H1 (cell line): ENCODE measurements at regions not wholly inside any gene's neighbourhood (a gene's known extent, or its start where the extent isn't known, plus 50 kb on each side); places are given as distances from the start of the nearest gene placed in this dataset.

Experiments used
- CTCF ChIA-PET: fragments of 300-600 bp; sonication (Branson Sonifier 250); formaldehyde crosslinking; loops from one replicate; lab custom pipeline; 2021; ENCODE audit not compliant: partially characterized antibody; lab: Charles Lee
- POLR2A ChIA-PET: fragments of 300-600 bp; sonication (Branson Sonifier 250); formaldehyde crosslinking; loops from one replicate; lab custom pipeline; 2021; ENCODE audit warnings: inconsistent platforms; ENCODE audit not compliant: partially characterized antibody; lab: Charles Lee
- DNase-seq, 2 experiments: peaks; one replicate each; pipeline versions ENCODE4 v3.0.0 to v3.0.0-alpha.2; 2010 to 2022; ENCODE audit warnings: low spot score in 2 of 2, low read depth in 1 of 2, mixed read lengths in 1 of 2
- FAIRE-seq: peaks from 2 replicates; lab custom pipeline; 2011; peaks lifted over from hg19 to GRCh38; lab: Jason Lieb, UNC
- H2AFZ ChIP-seq: 2 replicates; pipeline ENCODE4 v1.8.1; 2012; ENCODE audit warnings: low read length, inconsistent platforms
- H2AK5ac ChIP-seq: 2 replicates; pipeline ENCODE4 v1.6.1; 2013; ENCODE audit warnings: low read depth, low read length
- H2BK120ac ChIP-seq: replicated peaks from 2 replicates; pipeline ENCODE3; 2013; ENCODE audit warnings: low read depth, low read length, inconsistent platforms
- H2BK12ac ChIP-seq: 2 replicates; pipeline ENCODE4 v1.6.1; 2013; ENCODE audit warnings: low read depth, low read length
- H2BK15ac ChIP-seq: 2 replicates; pipeline ENCODE4 v1.6.1; 2013; ENCODE audit warnings: low read length
- H2BK20ac ChIP-seq: 2 replicates; pipeline ENCODE4 v1.6.1; 2013; ENCODE audit warnings: low read length
- H2BK5ac ChIP-seq: 2 replicates; pipeline ENCODE4 v1.6.1; 2013; ENCODE audit warnings: low read depth, low read length
- H3K14ac ChIP-seq: 2 replicates; pipeline ENCODE4 v1.6.1; 2013; ENCODE audit warnings: inconsistent platforms; ENCODE audit not compliant: insufficient read length
- H3K18ac ChIP-seq: 2 replicates; pipeline ENCODE4 v1.6.1; 2013; ENCODE audit warnings: low read length; ENCODE audit errors: extremely low read depth
- H3K23ac ChIP-seq: 2 replicates; pipeline ENCODE4 v1.6.1; 2013; ENCODE audit warnings: inconsistent platforms; ENCODE audit not compliant: insufficient read length
- H3K23me2 ChIP-seq: 2 replicates; pipeline ENCODE4 v1.6.1; 2013; ENCODE audit warnings: low read depth, low read length
- H3K27ac ChIP-seq: 2 replicates; pipeline ENCODE4 v1.6.1; 2011; ENCODE audit warnings: low read depth, low read length, inconsistent platforms
- H3K27me3 ChIP-seq, 4 experiments: replicated peaks in 1 of 4; 1 replicate in 1 of 4; 2 replicates in 3 of 4; pipeline versions ENCODE4 v1.6.1 to v1.8.1; 2011 to 2013; ENCODE audit warnings: low read length in 3 of 4, mild to moderate bottlenecking in 3 of 4, inconsistent platforms in 2 of 4, mixed read lengths in 2 of 4, moderate library complexity in 1 of 4; ENCODE audit not compliant: control insufficient read depth in 3 of 4, insufficient read depth in 3 of 4; ENCODE audit errors: extremely low read depth in 1 of 4
- H3K36me3 ChIP-seq, 4 experiments: 2 replicates each; pipeline versions ENCODE4 v1.6.1 to v1.8.1; 2011 to 2013; ENCODE audit warnings: mild to moderate bottlenecking in 4 of 4, low read length in 3 of 4, moderate library complexity in 2 of 4, control low read depth in 1 of 4, inconsistent platforms in 1 of 4; ENCODE audit not compliant: insufficient read depth in 4 of 4, control insufficient read depth in 2 of 4
- H3K4ac ChIP-seq: replicated peaks from 2 replicates; pipeline ENCODE3; 2013; ENCODE audit warnings: low read length, low read depth, mixed read lengths, inconsistent platforms; ENCODE audit not compliant: insufficient read length
- H3K4me1 ChIP-seq, 4 experiments: replicated peaks in 1 of 4; 1 replicate in 1 of 4; 2 replicates in 3 of 4; pipeline versions ENCODE4 v1.6.1 to v1.8.1; 2011 to 2013; ENCODE audit warnings: low read length in 3 of 4, inconsistent platforms in 2 of 4, mixed read lengths in 1 of 4; ENCODE audit not compliant: insufficient read depth in 4 of 4, control insufficient read depth in 3 of 4
- H3K4me2 ChIP-seq, 2 experiments: 2 replicates each; pipeline versions ENCODE4 v1.6.1 to v1.8.1; 2011 to 2013; ENCODE audit warnings: low read depth in 2 of 2, low read length in 2 of 2, control low read depth in 1 of 2, inconsistent platforms in 1 of 2, mild to moderate bottlenecking in 1 of 2; ENCODE audit not compliant: insufficient read depth in 1 of 2
- H3K4me3 ChIP-seq, 4 experiments: fragments of 200-600, 300-600 bp in 1 of 4; sonication (generic), shearing (Covaris generic), sonication (Bioruptor Twin) in 1 of 4; 2 replicates each; pipeline versions ENCODE4 v1.5.1 to v1.8.1; 2011 to 2016; ENCODE audit warnings: low read length in 4 of 4, low read depth in 3 of 4, control low read depth in 2 of 4, inconsistent platforms in 2 of 4, mild to moderate bottlenecking in 2 of 4, mixed read lengths in 1 of 4, moderate library complexity in 1 of 4; ENCODE audit not compliant: insufficient read depth in 2 of 4; ENCODE audit errors: extremely low read depth in 1 of 4
- H3K56ac ChIP-seq: replicated peaks from 2 replicates; pipeline ENCODE3; 2013; ENCODE audit warnings: low read depth, mild to moderate bottlenecking, mixed read lengths, low read length, inconsistent platforms; ENCODE audit not compliant: insufficient read length
- H3K79me1 ChIP-seq: 2 replicates; pipeline ENCODE4 v1.6.1; 2013; ENCODE audit warnings: low read depth, low read length, control low read depth
- H3K79me2 ChIP-seq, 2 experiments: 2 replicates each; pipeline versions ENCODE4 v1.6.1 to v1.8.1; 2012 to 2013; ENCODE audit warnings: low read length in 2 of 2, mild to moderate bottlenecking in 2 of 2, inconsistent platforms in 1 of 2; ENCODE audit not compliant: insufficient read depth in 2 of 2, control insufficient read depth in 1 of 2
- H3K9ac ChIP-seq, 4 experiments: replicated peaks in 1 of 4; 1 replicate in 1 of 4; 2 replicates in 3 of 4; pipeline versions ENCODE4 v1.6.1 to v1.8.1; 2011 to 2013; ENCODE audit warnings: low read depth in 3 of 4, low read length in 3 of 4, control low read depth in 2 of 4, mild to moderate bottlenecking in 2 of 4, moderate library complexity in 2 of 4, inconsistent platforms in 1 of 4; ENCODE audit errors: extremely low read depth in 1 of 4
- H3K9me3 ChIP-seq, 2 experiments: 2 replicates each; pipeline versions ENCODE4 v1.6.1 to v1.8.1; 2012 to 2013; ENCODE audit warnings: mild to moderate bottlenecking in 2 of 2, moderate library complexity in 2 of 2, control low read depth in 1 of 2, inconsistent platforms in 1 of 2, low read depth in 1 of 2, low read length in 1 of 2, mixed read lengths in 1 of 2; ENCODE audit not compliant: insufficient read depth in 2 of 2
- H4K20me1 ChIP-seq, 2 experiments: replicated peaks in 1 of 2; 2 replicates each; pipeline versions ENCODE3 to v1.8.1; 2011 to 2013; ENCODE audit warnings: inconsistent platforms in 2 of 2, low read length in 2 of 2, mild to moderate bottlenecking in 1 of 2; ENCODE audit not compliant: insufficient read depth in 2 of 2, control insufficient read depth in 1 of 2
- H4K5ac ChIP-seq: 2 replicates; pipeline ENCODE4 v1.6.1; 2013; ENCODE audit warnings: low read length, low read depth, mixed read lengths, inconsistent platforms; ENCODE audit not compliant: insufficient read length
- H4K8ac ChIP-seq: 2 replicates; pipeline ENCODE4 v1.8.0; 2013; ENCODE audit warnings: mild to moderate bottlenecking, moderate library complexity, low read length, inconsistent platforms; ENCODE audit not compliant: insufficient read depth; ENCODE audit errors: extremely low read depth
- H4K91ac ChIP-seq: replicated peaks from 2 replicates; pipeline ENCODE3; 2013; ENCODE audit warnings: low read length, mixed read lengths, inconsistent platforms; ENCODE audit not compliant: insufficient read length
- EZH2 ChIP-seq: fragments of 200-600 bp; sonication (generic); IDR thresholded peaks from 2 replicates; pipeline ENCODE4 v1.7.1; 2012; ENCODE audit warnings: low read depth, mild to moderate bottlenecking, moderate library complexity, low read length, inconsistent platforms; ENCODE audit not compliant: severe bottlenecking
- KDM4A ChIP-seq: IDR thresholded peaks from one replicate; pipeline ENCODE4 v1.7.1; 2012; ENCODE audit warnings: low read depth, mild to moderate bottlenecking, moderate library complexity, low read length, inconsistent platforms; ENCODE audit not compliant: severe bottlenecking
- KDM5A ChIP-seq: fragments of 200-600 bp; IDR thresholded peaks from 2 replicates; pipeline ENCODE4 v1.7.1; 2012; ENCODE audit warnings: mild to moderate bottlenecking, low read length, inconsistent platforms, mixed read lengths
- RXRA ChIP-seq: IDR thresholded peaks from 2 replicates; pipeline ENCODE4 v1.6.1; 2011; ENCODE audit warnings: low read depth, mild to moderate bottlenecking, low read length, moderate library complexity; ENCODE audit not compliant: insufficient read depth
- SP4 ChIP-seq: IDR thresholded peaks from 2 replicates; pipeline ENCODE4 v1.6.1; 2012; ENCODE audit warnings: low read length, inconsistent platforms
- WGBS, 2 experiments: shearing (Covaris generic) in 1 of 2; methylation state at CpG; one replicate each; pipeline versions ENCODE4 v1.1.6 to v1.1.7; 2013 to 2015; ENCODE audit warnings: low lambda C conversion rate in 2 of 2, mixed read lengths in 2 of 2, inconsistent platforms in 1 of 2, low coverage in 1 of 2, missing lambda C conversion rate in 1 of 2; ENCODE audit not compliant: insufficient replicate concordance in 2 of 2, insufficient coverage in 1 of 2, insufficient read length in 1 of 2; ENCODE audit errors: extremely low coverage in 1 of 2, missing lambda C conversion rate in 1 of 2; 5-methylcytosine and 5-hydroxymethylcytosine counted together

DNA sequence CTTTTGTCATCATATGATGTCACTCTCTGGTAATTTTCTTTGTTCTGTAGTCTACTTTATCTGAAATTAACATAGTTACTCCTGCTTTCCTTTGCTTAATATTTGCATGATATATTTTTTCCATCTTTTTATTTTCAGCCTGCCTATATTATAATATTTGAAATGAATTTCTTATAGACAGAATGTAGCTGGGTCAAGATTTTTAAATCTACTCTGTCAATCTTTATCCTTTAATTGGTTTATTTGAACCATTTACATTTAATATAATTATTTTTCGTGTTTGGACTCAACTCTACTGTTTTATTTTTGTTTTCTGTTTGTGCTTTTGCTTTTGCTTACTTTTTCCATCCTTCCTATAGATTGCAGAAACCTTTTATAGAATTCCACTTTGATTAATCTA lies 118.0 kb downstream of the FOXD1 start:
- POLR2A ChIA-PET = no interaction called here
- Histone ChIP-seq H3K23me2 (no peaks in the 10 kb centered on the region), H4K5ac (no peak overlapping the region), H3K36me3 (no peaks in the 10 kb centered on the region; a peak in 1 of 8 replicates), H4K20me1 (no peaks in the 10 kb centered on the region), H2AFZ (no peak overlapping the region), H2AK5ac (no peak overlapping the region), H2BK15ac (no peak overlapping the region)
- no peak for FAIRE-seq
- TF ChIP-seq EZH2 (no peak), RXRA (no peak), SP4 (no peak), KDM5A (no peak), KDM4A (no peak)
- TF ChIP-seq, all 59 proteins: peak for 0
- H3K56ac ChIP-seq = no peak overlapping the region
- no peak overlapping the region for H3K4me2 ChIP-seq
- H3K79me1 ChIP-seq = no peaks in the 10 kb centered on the region
- H3K14ac ChIP-seq = no peak overlapping the region
- no peak overlapping the region for H3K23ac ChIP-seq
- no peak for DNase-seq
- 97% methylated on average over 1 of the region's 1 CpG; no CpG with 5 or more reads in 1 of the 2 experiments for WGBS, 2 experiments
- no peak overlapping the region for H2BK120ac ChIP-seq
- CTCF ChIA-PET = no interaction called here
- H2BK5ac ChIP-seq = no peak overlapping the region
- 0 out of 4 replicates have a peak, but pooled peaks cover 0 to under 1% of the 10 kb centered on the region in 2 experiments for H3K9me3 ChIP-seq
- no peaks in the 10 kb centered on the region for H3K79me2 ChIP-seq
- H4K91ac ChIP-seq = no peak overlapping the region
- H2BK20ac ChIP-seq = no peak overlapping the region
- no peak overlapping the region for H3K18ac ChIP-seq
- no peak overlapping the region for H3K4me3 ChIP-seq
- no peak overlapping the region for H3K9ac ChIP-seq
- H3K27ac ChIP-seq = no peak overlapping the region
- no peak overlapping the region for H4K8ac ChIP-seq
- H3K27me3 ChIP-seq = no peaks in the 10 kb centered on the region; a peak in 1 of 7 replicates
- no peak overlapping the region for H3K4ac ChIP-seq
- H3K4me1 ChIP-seq = no peaks in the 10 kb centered on the region
- no peak overlapping the region for H2BK12ac ChIP-seq
